ENCODE measurements at regions not wholly inside any gene's neighbourhood (a gene's known extent, or its start where the extent isn't known, plus 50 kb on each side); places are given as distances from the start of the nearest gene placed in this dataset.
"Not testable (repeated sequence)": the region's sequence is repeated elsewhere in the genome, so short reads cannot be mapped to it uniquely, and the experiment has no call there.

GRCh38 chr14:87430810-87431209 lies 562.2 kb downstream of the GALC start:
- DNase-seq (ENCODE audit: low spot score), result no peak

- no peak for DNase-seq (ENCODE audit: low spot score)
These were observed 562.8 kb downstream of the GALC start for GRCh38 chr14:87430214-87430613.

GRCh38 chr14:87419925-87420324 lies 573.1 kb downstream of the GALC start:
- DNase-seq (ENCODE audit: low spot score), result no peak

GRCh38 chr14:87411370-87411769 lies 581.6 kb downstream of the GALC start:
- no peak for DNase-seq (ENCODE audit: low spot score)

GRCh38 chr14:87409393-87409792 lies 583.6 kb downstream of the GALC start:
- DNase-seq (ENCODE audit: low spot score), result no peak

GRCh38 chr14:87407344-87407743 lies 585.6 kb downstream of the GALC start:
- DNase-seq (ENCODE audit: low spot score), result no peak

GRCh38 chr14:87405563-87405962 lies 587.4 kb downstream of the GALC start:
- no peak for DNase-seq (ENCODE audit: low spot score)

- no peak for DNase-seq (ENCODE audit: low spot score)
These were observed 595.5 kb downstream of the GALC start for GRCh38 chr14:87397499-87397898.

- DNase-seq (ENCODE audit: low spot score), result no peak
These were observed 601.9 kb downstream of the GALC start for GRCh38 chr14:87391066-87391465.

- DNase-seq (ENCODE audit: low spot score), result no peak
These were observed 604.0 kb downstream of the GALC start for GRCh38 chr14:87388946-87389345.

GRCh38 chr14:87387806-87388205 lies 605.2 kb downstream of the GALC start:
- DNase-seq (ENCODE audit: low spot score), result no peak

- DNase-seq (ENCODE audit: low spot score), result no peak
These were observed 606.5 kb downstream of the GALC start for GRCh38 chr14:87386524-87386923.

- DNase-seq (ENCODE audit: low spot score), result no peak
These were observed 612.9 kb downstream of the GALC start for GRCh38 chr14:87380054-87380453.

GRCh38 chr14:87368751-87369150 lies 624.2 kb downstream of the GALC start:
- DNase-seq (ENCODE audit: low spot score), result no peak

- DNase-seq (ENCODE audit: low spot score), result not testable (repeated sequence)
These were observed 632.7 kb downstream of the GALC start for GRCh38 chr14:87360246-87360645.

GRCh38 chr14:87351007-87351406 lies 642.0 kb downstream of the GALC start:
- DNase-seq (ENCODE audit: low spot score), result no peak

GRCh38 chr14:87349921-87350320 lies 643.1 kb downstream of the GALC start:
- DNase-seq (ENCODE audit: low spot score), result no peak

GRCh38 chr14:87343652-87344051 lies 649.3 kb downstream of the GALC start:
- DNase-seq (ENCODE audit: low spot score), result no peak

GRCh38 chr14:87334997-87335685 lies 657.8 kb downstream of the GALC start:
- no peak for DNase-seq (ENCODE audit: low spot score)

- DNase-seq (ENCODE audit: low spot score), result no peak
These were observed 661.0 kb downstream of the GALC start for GRCh38 chr14:87331991-87332390.

GRCh38 chr14:87325741-87326140 lies 667.2 kb downstream of the GALC start:
- DNase-seq (ENCODE audit: low spot score), result no peak

- no peak for DNase-seq (ENCODE audit: low spot score)
These were observed 669.8 kb downstream of the GALC start for GRCh38 chr14:87323191-87323590.

- no peak for DNase-seq (ENCODE audit: low spot score)
These were observed 671.4 kb downstream of the GALC start for GRCh38 chr14:87321548-87321947.

- DNase-seq (ENCODE audit: low spot score), result no peak
These were observed 680.1 kb downstream of the GALC start for GRCh38 chr14:87312894-87313205.
